IPS-18a (cell line): ENCODE measurements at regions not wholly inside any gene's neighbourhood (a gene's known extent, or its start where the extent isn't known, plus 50 kb on each side); places are given as distances from the start of the nearest gene placed in this dataset.

ENCODE experiments used
- H3K27ac ChIP-seq: one replicate; pipeline ENCODE4 v1.5.1; 2013; ENCODE audit warnings: low read length
- H3K27me3 ChIP-seq: one replicate; pipeline ENCODE4 v1.6.1; 2013; ENCODE audit warnings: mild to moderate bottlenecking, low read length; ENCODE audit not compliant: control insufficient read depth, insufficient read depth
- H3K36me3 ChIP-seq: one replicate; pipeline ENCODE4 v1.6.1; 2013; ENCODE audit warnings: low read depth, low read length; ENCODE audit not compliant: control insufficient read depth
- H3K4me1 ChIP-seq: one replicate; pipeline ENCODE4 v1.6.1; 2013; ENCODE audit warnings: low read depth, low read length; ENCODE audit not compliant: control insufficient read depth
- H3K4me3 ChIP-seq: one replicate; pipeline ENCODE4 v1.5.1; 2013; ENCODE audit warnings: low read length
- H3K9ac ChIP-seq: one replicate; pipeline ENCODE4 v1.6.1; 2013; ENCODE audit warnings: mild to moderate bottlenecking, low read length, moderate library complexity
- H3K9me3 ChIP-seq: one replicate; pipeline ENCODE4 v1.6.1; 2013; ENCODE audit warnings: low read depth, low read length; ENCODE audit not compliant: control insufficient read depth

GRCh38 chr7:120164-120991 is 72.0 kb upstream of the FAM20C start:
- H3K9ac ChIP-seq = no peak overlapping the region
- H3K4me3 ChIP-seq = no peak overlapping the region
- peaks cover 32% of the 10 kb centered on the region for H3K4me1 ChIP-seq
- H3K27me3 ChIP-seq = no peaks in the 10 kb centered on the region
- no peaks in the 10 kb centered on the region for H3K36me3 ChIP-seq
- no peak overlapping the region for H3K27ac ChIP-seq
- no peaks in the 10 kb centered on the region for H3K9me3 ChIP-seq

- no peaks in the 10 kb centered on the region for H3K9me3 ChIP-seq
- H3K4me1 ChIP-seq = peaks cover 32% of the 10 kb centered on the region
- no peaks in the 10 kb centered on the region for H3K36me3 ChIP-seq
- no peaks in the 10 kb centered on the region for H3K27me3 ChIP-seq
- no peak overlapping the region for H3K27ac ChIP-seq
- no peak overlapping the region for H3K9ac ChIP-seq
- no peak overlapping the region for H3K4me3 ChIP-seq
Observed at GRCh38 chr7:121002-121785, 71.2 kb upstream of the FAM20C start.

DNA sequence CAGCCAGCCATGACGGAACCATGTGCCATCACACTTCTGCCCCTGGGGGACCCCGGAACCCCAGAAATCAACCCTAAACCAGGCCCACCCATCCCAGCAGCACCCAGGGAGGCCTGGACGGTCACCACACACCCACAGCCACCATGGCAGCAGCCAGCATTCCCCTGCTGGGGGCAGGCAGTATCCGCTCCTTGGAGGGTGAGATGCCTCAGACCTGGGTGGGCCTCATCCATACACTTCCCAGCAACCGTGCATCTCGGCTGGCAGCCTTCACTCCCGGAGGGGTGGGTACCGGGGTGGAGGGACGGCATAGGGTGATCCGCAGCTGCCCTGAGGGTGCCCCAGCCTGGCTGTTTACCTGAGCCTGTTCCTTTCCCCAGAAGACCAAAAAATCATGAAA is 69.1 kb upstream of the FAM20C start:
- H3K9me3 ChIP-seq = no peaks in the 10 kb centered on the region
- H3K27ac ChIP-seq = no peak overlapping the region
- H3K9ac ChIP-seq = no peak overlapping the region
- H3K36me3 ChIP-seq = no peaks in the 10 kb centered on the region
- no peak overlapping the region for H3K4me3 ChIP-seq
- H3K4me1 ChIP-seq = peaks cover 32% of the 10 kb centered on the region
- H3K27me3 ChIP-seq = no peaks in the 10 kb centered on the region

DNA sequence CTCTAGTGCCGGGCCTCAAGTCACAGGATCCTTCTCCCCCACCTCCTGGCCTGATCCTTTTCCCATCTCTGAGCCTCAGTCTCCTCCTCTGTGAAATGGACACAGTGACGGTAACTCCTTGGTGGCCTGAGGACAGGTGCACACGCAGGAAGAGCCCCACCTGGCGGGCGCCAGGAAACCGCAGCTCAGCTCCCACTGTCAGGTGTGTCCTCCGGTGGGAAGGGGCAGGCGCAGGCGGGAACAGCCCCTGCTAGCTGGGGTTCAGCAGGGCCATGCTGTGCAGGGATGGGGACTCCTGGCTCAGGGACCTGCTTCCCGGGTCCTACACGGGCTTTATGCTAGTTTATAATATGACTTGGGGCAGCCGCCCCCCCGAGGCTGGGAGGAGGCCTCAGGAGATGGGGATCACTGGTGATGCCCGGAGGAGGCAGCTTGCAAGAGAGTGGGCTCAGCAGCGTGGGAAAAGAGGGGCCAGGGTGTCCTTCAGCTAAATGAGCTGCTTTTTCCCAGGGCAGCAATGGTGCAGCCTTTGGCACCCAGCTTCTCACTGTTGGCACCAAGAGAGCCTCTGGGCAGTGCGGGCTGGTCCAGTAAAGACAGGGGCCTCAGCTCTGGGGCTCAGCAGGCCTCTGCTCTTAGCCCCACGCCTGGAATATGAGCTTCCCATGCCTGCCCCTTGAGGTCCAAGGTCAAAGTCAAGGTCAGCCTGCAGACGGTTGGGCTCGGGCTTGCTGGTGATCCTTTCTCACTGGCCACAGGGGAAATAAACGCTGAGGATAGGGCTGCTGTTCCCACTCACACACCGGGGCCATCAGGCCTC is 68.0 kb upstream of the FAM20C start:
- no peak overlapping the region for H3K27ac ChIP-seq
- no peak overlapping the region for H3K9ac ChIP-seq

GRCh38 chr7:125061-125475 is 67.3 kb upstream of the FAM20C start:
- Histone ChIP-seq H3K9me3 (no peaks in the 10 kb centered on the region), H3K27ac (no peak overlapping the region), H3K9ac (no peak overlapping the region), H3K27me3 (no peaks in the 10 kb centered on the region), H3K4me3 (no peak overlapping the region), H3K36me3 (no peaks in the 10 kb centered on the region), H3K4me1 (peaks cover 23% of the 10 kb centered on the region)

More for the DNA sequence above, 68.0 kb upstream of the FAM20C start:
- no peaks in the 10 kb centered on the region for H3K27me3 ChIP-seq
- no peaks in the 10 kb centered on the region for H3K36me3 ChIP-seq
- H3K4me1 ChIP-seq = peaks cover 30% of the 10 kb centered on the region
- H3K9me3 ChIP-seq = no peaks in the 10 kb centered on the region
- H3K4me3 ChIP-seq = no peak overlapping the region

DNA sequence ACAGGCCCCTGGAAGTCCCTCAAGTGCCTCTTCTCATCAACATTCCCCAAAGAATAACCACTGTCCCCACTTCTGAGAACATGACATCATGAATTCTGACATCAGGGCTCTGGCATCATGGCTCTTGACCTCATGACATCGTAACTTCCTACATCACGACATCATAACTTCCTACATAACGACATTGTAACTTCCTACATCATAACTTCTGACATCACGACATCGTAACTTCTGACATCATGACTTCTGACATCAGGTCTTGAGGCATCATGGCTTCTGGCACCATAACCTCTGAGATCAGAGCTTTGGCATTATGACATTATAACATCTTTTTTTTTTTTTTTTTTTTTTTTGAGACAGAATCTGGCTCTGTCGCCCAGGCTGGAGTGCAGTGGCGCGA is 66.7 kb upstream of the FAM20C start:
- no peaks in the 10 kb centered on the region for H3K27me3 ChIP-seq
- H3K4me3 ChIP-seq = no peak overlapping the region
- H3K36me3 ChIP-seq = no peaks in the 10 kb centered on the region
- no peak overlapping the region for H3K9ac ChIP-seq
- H3K9me3 ChIP-seq = no peaks in the 10 kb centered on the region
- H3K4me1 ChIP-seq = peaks cover 19% of the 10 kb centered on the region
- no peak overlapping the region for H3K27ac ChIP-seq

- H3K36me3 ChIP-seq = no peaks in the 10 kb centered on the region
- H3K4me1 ChIP-seq = peaks cover 13% of the 10 kb centered on the region
- H3K27ac ChIP-seq = no peak overlapping the region
- H3K9me3 ChIP-seq = no peaks in the 10 kb centered on the region
- H3K27me3 ChIP-seq = no peaks in the 10 kb centered on the region
- H3K9ac ChIP-seq = no peak overlapping the region
- no peak overlapping the region for H3K4me3 ChIP-seq
Observed at GRCh38 chr7:126368-126767, 66.0 kb upstream of the FAM20C start.

GRCh38 chr7:127064-127598 is 65.2 kb upstream of the FAM20C start:
- Histone ChIP-seq H3K27me3 (no peaks in the 10 kb centered on the region), H3K9ac (no peak overlapping the region), H3K36me3 (no peaks in the 10 kb centered on the region), H3K9me3 (no peaks in the 10 kb centered on the region), H3K4me3 (no peak overlapping the region), H3K4me1 (peaks cover 8% of the 10 kb centered on the region), H3K27ac (no peak overlapping the region)

GRCh38 chr7:128171-129080 is 63.9 kb upstream of the FAM20C start:
- H3K4me1 ChIP-seq = peaks cover 3% of the 10 kb centered on the region
- H3K9ac ChIP-seq = no peak overlapping the region
- no peaks in the 10 kb centered on the region for H3K36me3 ChIP-seq
- H3K27ac ChIP-seq = no peak overlapping the region
- H3K9me3 ChIP-seq = no peaks in the 10 kb centered on the region
- H3K4me3 ChIP-seq = no peak overlapping the region
- no peaks in the 10 kb centered on the region for H3K27me3 ChIP-seq

GRCh38 chr7:129366-130221 is 62.8 kb upstream of the FAM20C start:
- no peaks in the 10 kb centered on the region for H3K9me3 ChIP-seq
- H3K4me3 ChIP-seq = no peak overlapping the region
- no peak overlapping the region for H3K27ac ChIP-seq
- no peaks in the 10 kb centered on the region for H3K27me3 ChIP-seq
- H3K36me3 ChIP-seq = no peaks in the 10 kb centered on the region
- no peaks in the 10 kb centered on the region for H3K4me1 ChIP-seq
- no peak overlapping the region for H3K9ac ChIP-seq
